Astrocyte (in vitro differentiated cells and primary cell): ENCODE measurements at regions not wholly inside any gene's neighbourhood (a gene's known extent, or its start where the extent isn't known, plus 50 kb on each side); places are given as distances from the start of the nearest gene placed in this dataset.

Experiments
- CTCF ChIP-seq: IDR thresholded peaks from 2 replicates; pipeline ENCODE4 v1.5.1; 2011; ENCODE audit warnings: low read depth, mild to moderate bottlenecking, inconsistent platforms, low read length, moderate library complexity; ENCODE audit not compliant: insufficient read depth
- EZH2 ChIP-seq: IDR thresholded peaks from 2 replicates; pipeline ENCODE4 v1.6.1; 2012; ENCODE audit warnings: mild to moderate bottlenecking, low read length, inconsistent platforms; ENCODE audit not compliant: insufficient read depth

GRCh38 chr2:53130441-53130943, 637.1 kb upstream of the CHAC2 start:
- no peak for TF ChIP-seq EZH2
- TF ChIP-seq CTCF = no peak
